ENCODE measurements at regions not wholly inside any gene's neighbourhood (a gene's known extent, or its start where the extent isn't known, plus 50 kb on each side); places are given as distances from the start of the nearest gene placed in this dataset.
"Not testable (repeated sequence)": the region's sequence is repeated elsewhere in the genome, so short reads cannot be mapped to it uniquely, and the experiment has no call there.

DNA sequence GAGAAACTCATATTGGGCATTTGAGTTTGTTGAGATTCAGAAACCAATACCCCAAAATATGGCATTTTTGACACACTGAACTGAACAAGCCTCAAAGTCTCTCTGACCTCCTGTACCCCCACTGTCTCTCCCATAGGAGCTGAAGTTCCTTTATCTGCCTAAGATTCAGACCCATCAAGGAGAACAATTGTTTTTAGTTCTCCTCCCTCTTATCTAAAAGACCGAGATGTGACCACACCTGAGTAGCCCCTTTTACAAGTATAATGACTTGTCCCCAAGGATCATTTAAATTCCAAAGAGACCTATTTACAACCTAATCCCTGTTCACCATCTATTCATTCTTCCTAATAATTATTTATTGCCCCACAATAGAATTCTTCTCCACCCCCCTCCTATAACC is 122.1 kb upstream of the PLAAT1 start:
- no peak for DNase-seq (ENCODE audit: low read depth in 2 of 3, low spot score in 1 of 3)

DNA sequence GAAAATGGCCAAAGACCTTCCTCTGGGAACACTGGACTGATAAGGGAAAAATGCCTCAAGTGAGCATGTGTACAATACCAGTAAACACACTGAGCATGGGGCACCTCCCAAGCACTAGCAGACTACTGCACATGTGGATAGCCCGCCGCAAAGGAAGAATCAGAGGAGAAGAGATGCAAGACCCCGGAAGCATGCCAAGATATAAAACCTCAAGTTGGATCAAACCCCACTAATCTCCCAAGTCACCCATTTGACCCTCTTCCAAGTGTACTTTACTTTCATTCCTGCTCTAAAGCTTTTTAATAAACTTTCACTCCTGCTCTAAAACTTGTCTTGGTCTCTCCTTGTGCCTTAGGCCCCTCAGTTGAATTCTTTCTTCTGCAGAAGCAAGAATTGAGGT is 121.1 kb upstream of the PLAAT1 start:
- no peak for DNase-seq (ENCODE audit: low read depth in 2 of 3, low spot score in 1 of 3)

DNA sequence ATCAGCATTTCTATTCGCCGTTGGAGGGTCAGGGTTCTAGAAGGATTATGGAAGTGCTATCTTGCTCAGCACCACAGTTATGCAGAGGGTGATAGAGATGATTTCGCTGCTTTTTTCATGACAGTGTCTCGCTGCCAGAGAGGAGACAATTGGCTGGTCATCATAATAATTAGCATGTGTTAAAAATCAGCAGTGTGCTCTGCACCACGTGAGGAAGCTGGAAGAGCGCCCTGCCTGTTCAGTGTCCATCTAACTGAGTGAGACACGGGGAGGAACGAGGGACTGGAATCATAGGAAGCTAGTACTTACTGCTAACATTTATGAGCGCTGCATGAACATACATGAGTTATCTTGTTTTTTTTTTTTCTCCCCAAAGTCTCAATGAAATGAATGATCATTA is 116.2 kb upstream of the PLAAT1 start:
- no peak for DNase-seq (ENCODE audit: low read depth in 2 of 3, low spot score in 1 of 3)

DNA sequence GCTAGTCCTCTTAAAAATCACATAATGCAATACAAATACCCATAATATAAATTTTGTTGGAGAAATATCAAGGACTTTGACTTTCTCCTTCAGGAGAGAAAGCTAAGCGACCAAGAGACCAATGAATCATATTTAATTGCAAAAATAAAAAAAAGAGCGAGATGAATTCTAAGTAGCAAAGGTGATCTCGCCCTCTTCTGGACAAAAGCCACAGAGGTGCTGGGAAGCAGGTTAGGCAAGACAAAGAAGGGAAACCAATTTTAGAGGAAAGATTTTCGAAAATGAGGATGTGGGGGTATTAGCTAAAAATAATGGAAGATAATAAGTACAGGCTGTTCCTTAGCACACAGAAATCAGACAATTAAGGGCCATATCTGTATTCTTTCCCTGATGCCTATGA is 111.4 kb upstream of the PLAAT1 start:
- no peak for DNase-seq (ENCODE audit: low read depth in 2 of 3, low spot score in 1 of 3)

GRCh38 chr3:193130576-193130975 is 110.4 kb upstream of the PLAAT1 start:
- DNase-seq (ENCODE audit: low read depth in 2 of 3, low spot score in 1 of 3): no peak

- DNase-seq (ENCODE audit: low read depth in 2 of 3, low spot score in 1 of 3): no peak
Measured at GRCh38 chr3:193132241-193132640, 108.8 kb upstream of the PLAAT1 start.

- no peak for DNase-seq (ENCODE audit: low read depth in 2 of 3, low spot score in 1 of 3)
Measured at GRCh38 chr3:193132964-193133363, 108.1 kb upstream of the PLAAT1 start.

DNA sequence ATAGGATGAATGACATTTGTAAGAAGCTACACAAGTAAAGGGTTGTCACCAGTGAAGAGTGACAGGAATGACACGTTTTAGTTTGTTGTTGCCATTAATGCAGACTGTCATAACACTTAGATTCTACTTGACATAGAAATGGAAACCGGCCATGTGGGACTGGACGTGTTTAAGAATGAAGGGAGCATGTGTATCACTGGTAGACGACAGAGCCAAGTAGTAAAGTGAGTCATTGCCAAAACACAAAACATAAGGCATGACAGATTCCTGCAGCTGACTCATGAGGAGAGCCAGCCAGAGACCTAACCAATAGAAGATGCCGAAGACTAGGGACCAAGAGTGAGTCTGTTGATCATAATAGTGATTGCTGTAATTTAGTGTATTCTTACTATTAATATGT is 106.2 kb upstream of the PLAAT1 start:
- DNase-seq (ENCODE audit: low read depth in 2 of 3, low spot score in 1 of 3): no peak

DNA sequence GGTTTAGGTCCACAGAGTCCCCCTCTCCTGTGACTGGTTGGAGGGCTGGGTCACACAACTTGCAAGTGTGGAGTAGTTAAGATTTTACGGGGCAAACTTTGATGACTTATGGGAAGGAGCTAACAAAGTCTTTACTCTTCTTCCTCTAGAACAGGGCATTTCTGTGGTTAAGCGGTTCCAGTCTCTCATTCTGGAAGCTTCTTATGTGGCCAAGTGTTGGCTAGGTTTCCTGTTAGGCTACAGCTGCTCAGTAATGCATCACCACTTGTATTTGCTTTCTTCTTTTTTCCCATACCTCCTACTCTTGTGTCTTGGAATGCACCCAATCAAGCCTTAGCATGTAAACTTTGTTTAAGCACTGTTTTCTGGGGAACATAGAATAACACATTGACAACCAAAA is 100.6 kb upstream of the PLAAT1 start:
- no peak for DNase-seq (ENCODE audit: low read depth in 2 of 3, low spot score in 1 of 3)

- DNase-seq (ENCODE audit: low read depth in 2 of 3, low spot score in 1 of 3): no peak
Measured at GRCh38 chr3:193145248-193145647, 95.8 kb upstream of the PLAAT1 start.

DNA sequence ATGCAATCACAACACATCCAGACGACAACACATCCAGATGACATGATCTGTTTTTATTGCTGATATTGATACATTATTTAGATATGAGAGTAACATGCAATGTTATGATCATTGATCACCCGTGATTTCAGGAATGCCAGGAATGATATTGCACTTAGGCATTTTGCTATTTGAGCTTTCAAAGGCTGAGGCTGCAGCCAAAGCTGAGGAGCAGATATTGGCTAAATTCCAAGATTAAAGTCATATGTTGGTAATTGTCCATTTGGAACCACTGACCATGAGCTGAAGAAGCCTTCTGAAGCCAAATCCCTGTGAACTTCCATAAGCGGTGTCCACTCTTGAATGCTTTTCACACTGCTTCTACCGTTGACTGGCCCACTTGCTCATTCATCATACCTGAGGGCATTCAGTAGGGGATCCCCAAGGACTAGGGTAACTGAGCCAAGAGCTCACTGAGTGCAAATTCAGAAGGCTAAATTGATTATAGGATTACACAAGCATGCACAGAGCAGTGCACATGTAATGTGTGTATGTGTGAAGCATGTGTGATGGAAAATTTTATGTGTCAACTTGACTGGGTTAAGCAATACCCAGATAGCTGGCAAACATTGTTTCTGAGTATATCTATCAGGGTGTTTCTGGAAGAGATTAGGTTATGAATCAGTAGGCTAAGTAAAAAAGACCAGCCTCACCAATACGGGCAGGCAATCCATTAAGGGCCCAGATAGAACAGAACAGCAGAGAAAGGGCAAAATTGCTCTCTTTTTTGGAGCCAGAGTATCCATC is 92.1 kb upstream of the PLAAT1 start:
- DNase-seq (ENCODE audit: low read depth in 2 of 3, low spot score in 1 of 3): no peak

- DNase-seq (ENCODE audit: low read depth in 2 of 3, low spot score in 1 of 3): no peak
Measured at GRCh38 chr3:193149998-193150397, 91.0 kb upstream of the PLAAT1 start.

- DNase-seq (ENCODE audit: low read depth in 2 of 3, low spot score in 1 of 3): not testable (repeated sequence)
Measured at GRCh38 chr3:193155044-193155781, 85.8 kb upstream of the PLAAT1 start.

DNA sequence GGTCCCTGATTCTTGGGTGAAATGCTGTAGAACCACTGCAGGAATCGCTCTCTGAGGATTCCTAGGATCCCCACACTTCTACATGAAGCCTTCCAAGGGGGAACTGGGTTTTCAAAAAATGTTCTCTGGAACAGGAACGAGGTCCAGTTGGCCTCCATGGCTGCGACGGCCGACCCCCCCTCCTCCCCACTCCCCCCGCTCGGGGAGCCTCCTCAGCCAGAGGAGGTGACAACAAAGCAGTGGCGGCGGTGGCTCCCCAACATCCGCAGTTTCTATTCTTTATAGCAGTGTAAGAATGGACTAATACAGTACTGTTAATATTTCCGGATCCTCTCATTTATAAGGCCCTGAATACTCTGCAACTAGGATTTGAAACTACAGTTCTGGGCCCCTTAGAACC is 84.0 kb upstream of the PLAAT1 start:
- no peak for DNase-seq (ENCODE audit: low read depth in 2 of 3, low spot score in 1 of 3)

- DNase-seq (ENCODE audit: low read depth in 2 of 3, low spot score in 1 of 3): no peak
Measured at GRCh38 chr3:193165431-193166120, 75.4 kb upstream of the PLAAT1 start.

DNA sequence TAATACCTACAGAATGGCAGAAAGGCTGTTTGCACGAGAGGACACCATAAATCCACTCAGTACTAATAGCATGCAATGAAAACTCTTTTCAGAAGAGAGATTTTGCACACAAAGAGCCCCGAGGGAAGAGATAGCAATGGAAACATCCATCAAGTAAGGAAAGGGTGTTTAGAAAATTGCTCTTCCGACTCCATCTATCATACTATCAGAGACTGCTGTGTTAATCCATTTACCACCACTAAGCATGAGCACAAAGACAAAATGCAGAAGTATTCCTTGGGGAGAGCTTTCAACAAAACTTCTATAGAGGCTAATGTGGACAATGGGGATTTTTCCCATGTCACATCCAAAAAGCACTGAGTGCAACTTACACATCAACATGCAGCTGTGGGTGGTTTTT is 72.1 kb upstream of the PLAAT1 start:
- DNase-seq (ENCODE audit: low read depth in 2 of 3, low spot score in 1 of 3): no peak

GRCh38 chr3:193174140-193174539 is 66.9 kb upstream of the PLAAT1 start:
- no peak for DNase-seq (ENCODE audit: low read depth in 2 of 3, low spot score in 1 of 3)

DNA sequence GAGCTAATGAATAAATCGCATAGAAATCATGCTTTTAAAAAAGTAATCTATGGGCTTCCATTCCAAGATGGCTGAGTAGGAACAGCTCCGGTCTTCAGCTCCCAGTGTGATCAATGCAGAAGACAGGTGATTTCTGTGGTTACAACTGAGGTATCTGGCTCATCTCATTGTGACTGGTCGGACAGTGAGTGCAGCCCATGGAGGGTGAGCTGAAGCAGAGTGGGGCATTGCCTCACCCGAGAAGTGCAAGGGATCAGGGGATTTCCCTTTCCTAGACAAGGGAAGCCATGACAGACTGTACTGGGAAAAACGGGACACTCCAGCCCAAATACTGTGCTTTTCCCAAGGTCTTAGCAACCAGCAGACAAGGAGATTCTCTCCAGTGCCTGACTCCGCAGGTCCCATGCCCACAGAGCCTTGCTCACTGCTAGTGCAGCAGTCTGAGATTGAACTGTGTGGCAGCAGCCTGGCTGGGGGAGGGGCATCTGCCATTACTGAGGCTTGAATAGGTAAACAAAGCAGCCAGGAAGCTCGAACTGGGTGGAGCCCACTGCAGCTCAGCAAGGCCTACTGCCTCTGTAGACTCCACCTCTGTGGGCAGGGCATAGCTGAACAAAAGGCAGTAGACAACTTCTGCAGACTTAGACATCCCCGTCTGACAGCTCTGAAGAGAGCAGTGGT is 61.5 kb upstream of the PLAAT1 start:
- DNase-seq (ENCODE audit: low read depth in 2 of 3, low spot score in 1 of 3): not testable (repeated sequence)

DNA sequence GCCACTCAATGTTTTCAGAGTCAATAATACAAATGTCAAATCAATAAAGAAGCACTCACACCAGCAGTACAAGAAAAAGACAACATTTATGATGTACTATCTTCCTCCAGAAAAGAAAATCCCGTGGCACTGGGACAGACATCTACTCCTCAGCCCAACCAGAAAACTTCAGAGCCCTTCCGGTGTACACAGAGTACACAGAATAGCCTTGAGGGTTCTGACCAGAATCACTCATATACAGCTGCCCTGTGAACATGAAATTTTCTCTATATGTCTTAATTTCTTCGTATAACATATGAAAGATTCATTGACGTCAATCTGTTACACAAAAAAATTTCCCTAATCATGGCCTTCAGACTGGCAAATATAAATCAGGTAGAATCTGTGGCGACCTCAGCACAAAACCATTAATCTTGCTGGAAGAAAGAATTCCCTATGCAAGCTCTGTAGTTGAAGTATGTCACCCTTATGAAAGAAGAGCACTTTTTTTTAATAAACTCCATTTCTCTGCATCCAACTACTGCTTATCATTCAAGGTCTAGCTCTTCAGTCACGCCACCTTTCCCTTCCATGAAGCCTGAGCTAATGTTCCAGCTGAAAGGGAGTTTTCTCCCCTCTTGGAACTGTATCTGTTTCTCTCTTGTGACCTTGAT is 53.8 kb upstream of the PLAAT1 start:
- DNase-seq (ENCODE audit: low read depth in 2 of 3, low spot score in 1 of 3): no peak

GRCh38 chr3:193190146-193190786 is 50.8 kb upstream of the PLAAT1 start:
- no peak for DNase-seq (ENCODE audit: low read depth in 2 of 3, low spot score in 1 of 3)
